Putamen (tissue), 1 donor: ENCODE measurements at regions not wholly inside any gene's neighbourhood (a gene's known extent, or its start where the extent isn't known, plus 50 kb on each side); places are given as distances from the start of the nearest gene placed in this dataset.

Experiments used
- DNase-seq: peaks from one replicate; pipeline ENCODE4 v3.0.0-alpha.2; 2016; ENCODE audit warnings: low spot score

DNA sequence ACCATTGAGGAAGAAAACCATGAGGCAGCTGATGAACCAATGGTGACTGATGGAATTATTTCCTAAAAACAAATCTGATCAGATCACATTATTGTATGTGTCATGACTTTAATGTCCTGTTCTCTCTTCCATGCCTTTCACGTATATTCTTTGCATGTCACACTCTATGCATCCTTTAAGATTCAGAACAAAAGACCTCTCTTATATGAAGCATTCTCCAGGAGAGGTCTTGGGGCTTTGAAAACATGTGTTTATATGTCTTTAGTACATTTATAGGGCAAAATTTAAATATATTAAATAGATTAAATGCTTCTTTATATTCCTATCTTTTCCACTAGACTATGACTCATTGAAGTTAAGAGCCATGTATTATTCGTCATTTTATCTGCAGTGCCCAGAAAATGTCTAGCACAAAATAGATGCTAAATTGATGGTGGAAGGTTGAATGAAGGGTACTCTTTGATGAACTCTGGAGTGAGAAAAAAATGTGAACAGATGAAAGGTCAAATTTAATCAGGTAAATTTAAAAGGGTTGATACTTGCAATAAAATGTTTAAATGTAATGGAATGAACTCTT, 196.3 kb downstream of the PSAT1 start:
- no peak for DNase-seq

DNA sequence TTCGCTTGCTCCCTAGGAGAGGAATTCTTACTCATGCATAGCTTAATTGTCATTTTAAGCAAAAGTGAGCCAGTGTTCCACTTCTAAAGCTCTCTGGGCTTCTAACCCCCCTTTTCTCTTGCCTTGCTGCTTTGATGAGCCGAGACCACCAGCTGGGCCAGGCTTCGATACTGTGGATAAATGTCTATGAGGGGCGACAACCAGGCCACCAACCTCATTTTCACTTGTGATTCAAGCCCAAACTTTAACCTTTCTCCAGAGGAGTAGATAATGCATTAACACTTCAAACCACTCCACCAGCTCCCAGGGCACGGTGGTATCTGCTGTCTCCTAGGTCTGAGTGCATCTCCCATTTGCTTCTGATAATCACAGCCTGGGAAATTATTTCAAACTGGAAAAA, 205.6 kb downstream of the PSAT1 start:
- no peak for DNase-seq

DNA sequence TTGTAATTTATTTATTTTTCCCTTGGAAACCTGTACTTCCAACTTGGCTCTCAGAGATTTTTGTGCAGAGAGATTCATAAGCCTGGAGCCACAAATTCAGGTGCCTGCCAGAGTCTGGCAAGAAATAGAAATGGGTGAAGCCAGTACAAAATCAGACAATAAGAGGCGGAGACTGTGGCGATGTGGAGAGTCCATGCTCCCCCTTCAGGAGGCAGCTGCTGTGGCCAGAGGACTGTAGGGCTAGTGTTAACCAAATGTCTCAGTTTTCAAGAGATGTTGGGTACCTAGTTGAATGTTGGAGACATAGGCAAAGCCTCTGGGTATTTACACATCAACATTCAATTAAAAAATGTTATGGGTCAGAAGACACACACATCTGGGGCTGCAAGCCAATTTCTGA, 208.6 kb downstream of the PSAT1 start:
- no peak for DNase-seq

- no peak for DNase-seq
Observed at GRCh38 chr9:78507037-78507436, 210.1 kb downstream of the PSAT1 start.

GRCh38 chr9:78510035-78510434, 213.1 kb downstream of the PSAT1 start:
- no peak for DNase-seq

DNA sequence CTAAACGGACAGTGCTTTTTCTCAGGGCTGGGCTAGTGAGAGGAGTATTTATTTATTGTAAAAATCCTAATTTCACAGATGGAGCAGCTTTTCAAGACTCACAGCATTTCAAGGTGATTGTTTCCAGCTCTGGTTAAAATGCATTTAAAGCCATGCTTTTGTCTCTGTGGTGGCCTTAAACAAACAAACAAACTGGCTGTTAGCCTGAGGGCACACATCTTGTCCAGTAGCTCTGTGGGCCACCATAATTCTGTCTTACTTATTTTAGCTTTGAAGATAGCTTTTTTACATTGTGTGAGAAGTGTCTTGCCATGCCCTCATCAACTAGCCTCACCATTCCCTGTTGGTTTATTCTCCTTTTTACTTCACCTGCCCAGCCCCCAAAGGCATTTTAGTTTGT, 218.2 kb downstream of the PSAT1 start:
- DNase-seq: no peak

DNA sequence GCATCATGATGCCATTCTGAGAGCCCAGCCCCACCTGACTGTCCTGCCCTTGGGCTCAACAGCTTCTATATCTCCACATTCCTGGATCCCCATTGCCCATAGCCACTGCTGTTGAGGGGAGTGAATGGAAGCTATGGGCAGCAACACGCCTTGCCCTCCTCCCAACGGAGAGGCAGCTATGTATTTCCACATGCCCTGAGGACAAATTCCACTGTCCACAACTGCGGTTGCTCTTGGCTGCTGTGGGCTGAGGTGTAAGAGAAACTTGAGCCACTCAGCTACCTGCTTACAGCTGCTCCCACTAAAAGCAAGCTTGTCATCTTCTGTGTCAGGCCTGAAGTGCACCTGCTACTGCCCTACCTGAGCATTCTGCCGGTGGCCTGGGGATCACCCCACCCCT, 222.9 kb downstream of the PSAT1 start:
- DNase-seq: no peak

- no peak for DNase-seq
Observed at GRCh38 chr9:78521680-78522079, 224.8 kb downstream of the PSAT1 start.

GRCh38 chr9:78525986-78526560, 229.1 kb downstream of the PSAT1 start:
- no peak for DNase-seq

DNA sequence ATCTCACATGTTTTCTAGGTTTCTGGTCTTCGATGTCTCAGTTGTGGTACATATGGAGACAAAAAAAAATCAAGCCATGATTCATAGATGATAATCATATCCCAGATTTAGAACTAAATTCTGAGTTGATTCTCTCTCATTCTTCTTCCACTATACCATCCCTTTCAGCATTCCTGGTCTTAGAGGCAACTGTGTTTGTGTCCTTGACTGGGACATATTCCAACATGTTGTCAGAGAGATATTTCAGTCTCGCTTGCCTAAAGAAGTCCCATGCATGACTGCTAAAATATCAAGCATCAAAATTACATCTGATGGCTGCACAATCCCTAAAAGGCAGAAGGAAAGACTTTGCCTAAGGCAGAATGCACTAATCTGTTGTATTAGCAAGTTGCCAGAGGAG, 236.6 kb downstream of the PSAT1 start:
- no peak for DNase-seq

DNA sequence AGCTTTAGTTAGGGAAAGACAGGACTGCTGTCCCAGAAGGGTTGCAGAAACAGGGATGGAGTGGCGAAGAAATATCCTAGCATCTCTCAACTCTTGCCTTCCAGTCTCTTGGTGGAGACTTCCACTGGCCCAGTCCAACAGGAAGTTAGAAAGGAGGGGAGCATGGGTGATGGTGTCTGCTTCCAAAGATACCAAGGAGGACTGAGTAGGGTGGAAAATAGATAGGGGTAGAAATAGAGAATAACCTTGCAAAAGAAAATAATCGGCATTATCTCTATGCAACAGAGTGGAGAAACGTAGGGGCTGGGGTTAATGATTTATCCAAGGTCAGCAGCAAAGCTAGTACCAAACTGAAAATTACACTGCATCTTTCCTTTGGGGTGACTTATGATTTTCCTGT, 242.3 kb downstream of the PSAT1 start:
- DNase-seq: no peak

DNA sequence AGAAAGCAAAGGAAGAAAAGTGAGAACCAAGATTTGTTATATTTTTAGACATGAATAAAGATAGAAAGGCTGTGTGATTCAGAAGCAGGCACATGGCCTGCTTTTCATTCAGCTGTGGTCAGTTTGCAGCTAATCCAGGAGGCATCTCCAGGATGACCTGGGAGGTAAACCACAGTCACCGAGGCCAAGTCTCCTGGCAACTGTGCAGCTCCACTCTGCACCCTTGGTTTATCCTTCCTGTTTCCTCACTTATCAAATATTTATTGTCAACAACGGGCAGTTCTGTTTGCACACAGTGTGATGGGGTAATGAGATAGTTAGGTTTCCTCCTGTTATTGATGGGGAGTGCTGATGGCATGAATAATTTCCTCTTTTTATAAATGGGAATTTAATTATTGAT, 243.0 kb downstream of the PSAT1 start:
- no peak for DNase-seq

DNA sequence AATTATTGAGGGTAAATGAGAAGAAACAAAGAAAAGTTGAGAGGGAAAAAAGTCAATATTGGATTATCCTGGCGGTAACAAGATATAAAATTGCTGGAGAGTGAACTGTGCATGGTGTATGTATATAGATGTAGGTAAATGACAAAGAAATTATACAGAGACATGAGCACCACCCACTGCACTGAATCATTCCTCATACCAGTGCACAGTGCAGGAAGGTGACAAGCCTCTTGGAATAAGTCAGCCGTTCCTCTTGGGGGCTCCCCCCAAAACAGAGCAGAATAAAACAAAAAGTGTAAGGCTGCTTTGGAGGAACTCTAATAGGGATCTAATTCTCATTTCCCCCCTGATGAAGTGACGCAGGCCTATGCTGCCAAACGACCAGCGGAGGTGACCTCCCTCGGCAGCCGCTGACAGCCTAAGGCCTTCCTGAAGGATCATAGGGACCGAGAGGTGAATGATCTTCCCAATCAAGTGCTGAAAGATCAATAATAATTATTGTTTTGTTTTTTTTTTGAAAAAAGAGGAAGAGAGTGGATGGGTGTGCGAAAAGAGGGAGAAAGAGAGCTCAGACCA, 245.0 kb downstream of the PSAT1 start:
- peak; percentile 34 for DNase-seq

DNA sequence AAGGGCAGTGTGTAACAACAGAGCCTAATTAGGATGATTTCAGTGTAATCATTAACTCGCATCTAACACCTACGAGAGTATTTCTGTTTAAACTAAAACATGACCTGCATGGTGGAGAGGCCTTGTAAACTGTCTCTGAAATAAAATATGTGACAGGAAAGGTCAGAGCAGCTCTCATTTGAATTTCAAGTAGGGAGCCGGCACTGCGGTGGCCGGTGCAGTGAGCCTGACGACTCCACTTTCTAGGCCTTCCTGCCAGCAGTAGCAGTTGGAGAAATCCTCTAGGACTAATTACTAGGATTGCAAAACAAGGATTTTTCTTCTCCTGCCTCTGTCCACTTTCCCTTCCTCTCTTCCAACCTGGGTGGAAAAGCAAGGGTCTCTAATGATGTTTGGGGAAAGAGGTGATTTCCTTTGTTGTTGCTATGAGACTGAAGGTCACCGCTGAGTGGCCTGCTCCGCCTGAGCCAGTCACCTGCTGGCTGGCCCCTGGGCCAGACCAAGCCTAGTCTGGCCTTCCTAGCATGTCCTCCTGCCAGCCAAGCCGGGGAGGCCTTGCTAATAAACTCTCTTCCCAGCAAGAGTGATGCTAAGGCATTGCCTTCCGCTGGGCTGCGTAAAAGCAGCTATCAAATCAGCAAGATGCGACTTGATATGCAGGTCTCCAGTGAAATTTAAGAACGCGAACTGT, 245.7 kb downstream of the PSAT1 start:
- no peak for DNase-seq

GRCh38 chr9:78543353-78543752, 246.4 kb downstream of the PSAT1 start:
- DNase-seq: no peak

DNA sequence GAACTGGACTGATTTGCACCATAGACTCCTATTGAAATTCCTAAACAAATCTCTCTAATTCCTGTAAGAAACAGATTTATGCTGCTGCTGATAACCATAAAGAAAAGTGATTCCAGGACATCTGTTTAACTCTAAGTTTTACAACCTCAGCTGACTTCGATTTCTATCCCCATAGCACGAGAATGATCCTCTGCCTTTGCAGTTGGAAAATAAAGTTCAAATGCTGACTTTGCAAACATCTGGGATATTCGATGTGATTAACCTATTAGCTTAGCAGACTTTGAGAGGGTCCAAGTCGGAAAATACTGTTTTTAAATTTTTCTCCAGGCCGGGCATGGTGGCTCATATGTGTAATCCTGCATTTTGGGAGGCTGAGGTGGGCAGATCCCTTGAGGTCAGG, 247.3 kb downstream of the PSAT1 start:
- no peak for DNase-seq

- DNase-seq: no peak
Observed at GRCh38 chr9:78547831-78548230, 250.9 kb downstream of the PSAT1 start.

DNA sequence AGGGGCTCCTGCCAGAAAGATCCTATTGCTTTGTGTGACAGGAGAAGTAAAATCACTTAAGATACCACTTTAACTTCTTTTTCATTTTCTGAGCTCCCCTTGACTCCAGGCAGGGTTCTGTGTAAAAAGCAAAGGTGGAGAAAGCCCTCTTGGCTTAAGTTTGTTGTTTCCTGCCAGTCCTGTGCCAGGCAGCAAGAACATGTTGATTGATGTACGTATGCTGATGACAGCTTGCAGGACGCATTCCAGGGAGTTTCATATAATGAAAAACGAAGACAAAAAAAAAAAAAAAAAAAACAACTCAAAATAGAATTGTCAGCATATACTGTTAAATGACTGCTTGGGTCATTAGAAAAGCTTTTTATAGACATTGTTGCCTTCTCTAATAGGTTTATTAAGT, 251.7 kb downstream of the PSAT1 start:
- no peak for DNase-seq

GRCh38 chr9:78549711-78550110, 252.8 kb downstream of the PSAT1 start:
- no peak for DNase-seq

DNA sequence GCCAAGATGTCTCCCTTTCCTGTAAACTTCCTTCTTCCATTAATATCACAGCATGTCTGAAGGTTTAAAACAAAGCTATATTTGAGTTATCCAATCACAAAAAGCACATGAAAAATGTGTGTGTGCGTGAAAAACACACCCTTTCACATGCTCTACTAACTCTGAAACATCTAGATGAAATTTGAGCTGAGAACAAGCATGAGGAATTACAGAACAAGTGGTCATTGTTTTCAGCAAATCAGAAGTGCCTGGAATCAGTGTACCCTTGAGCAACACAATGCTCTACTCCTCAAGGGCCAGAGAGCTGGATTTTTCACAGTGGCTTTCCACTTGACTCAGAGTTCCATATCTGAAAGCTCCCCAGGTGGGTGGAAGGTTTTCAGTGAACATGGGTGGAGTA, 255.9 kb downstream of the PSAT1 start:
- no peak for DNase-seq

DNA sequence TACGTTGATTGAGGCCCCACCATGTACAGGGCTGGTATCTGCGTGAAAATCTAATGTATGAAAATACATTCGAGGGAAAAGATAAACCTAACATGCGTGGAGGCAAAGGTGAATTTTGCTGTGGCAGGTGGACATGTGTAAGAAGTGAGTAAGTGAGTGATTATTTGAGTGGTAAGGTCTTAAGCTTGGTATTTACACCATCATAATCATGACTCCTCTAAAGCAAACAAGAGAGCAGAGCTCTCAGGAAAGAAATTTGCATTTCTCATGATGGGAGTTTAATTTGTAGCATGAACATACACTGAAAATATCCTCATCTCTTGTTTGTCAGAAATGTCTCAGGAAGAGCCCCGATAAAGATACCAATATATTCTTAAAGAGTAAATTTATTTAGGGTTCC, 260.6 kb downstream of the PSAT1 start:
- no peak for DNase-seq

GRCh38 chr9:78559449-78559885, 262.5 kb downstream of the PSAT1 start:
- no peak for DNase-seq

GRCh38 chr9:78562021-78562420, 265.1 kb downstream of the PSAT1 start:
- no peak for DNase-seq

DNA sequence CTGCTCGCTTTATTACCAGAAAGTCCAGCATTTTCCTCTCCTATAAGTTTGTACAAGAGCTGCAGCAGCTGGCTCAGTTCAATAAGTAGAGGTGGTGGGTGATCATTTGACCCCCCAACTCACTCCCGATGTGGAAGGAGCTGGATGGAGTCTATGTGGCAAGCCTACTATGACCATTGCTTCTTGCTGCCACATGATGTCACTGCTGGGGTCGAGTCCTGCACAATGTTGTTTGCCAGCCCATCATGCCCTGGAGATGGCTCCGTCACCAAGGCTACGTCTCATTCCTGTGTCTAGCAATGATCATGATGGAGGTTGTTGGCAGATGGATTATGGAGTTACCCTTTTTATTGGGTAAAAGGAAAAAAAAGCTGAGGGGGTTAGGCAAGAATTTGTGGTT, 266.3 kb downstream of the PSAT1 start:
- no peak for DNase-seq
